ENCODE measurements at regions not wholly inside any gene's neighbourhood (a gene's known extent, or its start where the extent isn't known, plus 50 kb on each side); places are given as distances from the start of the nearest gene placed in this dataset.

- TF ChIP-seq CTCF (IDR thresholded peaks at IDR 0.05 in 8 of 11, conservative IDR thresholded peaks at IDR 0.05 in 3 of 11): no peak
- TF ChIP-seq POLR2A (IDR thresholded peaks at IDR 0.05): no peak
Observed at GRCh38 chr9:88071331-88071730, 66.9 kb downstream of the SPATA31C2 start.
